ENCODE measurements at regions not wholly inside any gene's neighbourhood (a gene's known extent, or its start where the extent isn't known, plus 50 kb on each side); places are given as distances from the start of the nearest gene placed in this dataset.

DNA sequence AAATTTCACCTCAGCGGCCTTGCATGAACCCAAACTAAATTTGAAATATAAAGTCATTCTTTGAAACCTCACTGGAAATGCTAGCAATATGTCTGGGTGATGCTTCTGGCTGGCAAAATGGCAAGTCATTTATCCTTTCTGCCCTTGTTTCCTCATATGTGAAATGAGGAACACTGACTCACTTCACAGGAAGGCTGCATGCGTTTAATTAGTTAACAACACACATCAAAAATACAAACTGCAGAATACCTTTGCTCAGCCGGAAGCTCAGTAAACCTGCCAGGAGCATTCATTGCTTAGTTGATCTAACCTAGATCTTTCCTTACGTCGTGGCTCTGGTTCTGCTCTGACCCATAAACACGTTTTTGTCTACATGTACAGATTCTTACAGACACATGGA is 214.2 kb upstream of the ACVR2A start:
- TF ChIP-seq, protein P1, sequence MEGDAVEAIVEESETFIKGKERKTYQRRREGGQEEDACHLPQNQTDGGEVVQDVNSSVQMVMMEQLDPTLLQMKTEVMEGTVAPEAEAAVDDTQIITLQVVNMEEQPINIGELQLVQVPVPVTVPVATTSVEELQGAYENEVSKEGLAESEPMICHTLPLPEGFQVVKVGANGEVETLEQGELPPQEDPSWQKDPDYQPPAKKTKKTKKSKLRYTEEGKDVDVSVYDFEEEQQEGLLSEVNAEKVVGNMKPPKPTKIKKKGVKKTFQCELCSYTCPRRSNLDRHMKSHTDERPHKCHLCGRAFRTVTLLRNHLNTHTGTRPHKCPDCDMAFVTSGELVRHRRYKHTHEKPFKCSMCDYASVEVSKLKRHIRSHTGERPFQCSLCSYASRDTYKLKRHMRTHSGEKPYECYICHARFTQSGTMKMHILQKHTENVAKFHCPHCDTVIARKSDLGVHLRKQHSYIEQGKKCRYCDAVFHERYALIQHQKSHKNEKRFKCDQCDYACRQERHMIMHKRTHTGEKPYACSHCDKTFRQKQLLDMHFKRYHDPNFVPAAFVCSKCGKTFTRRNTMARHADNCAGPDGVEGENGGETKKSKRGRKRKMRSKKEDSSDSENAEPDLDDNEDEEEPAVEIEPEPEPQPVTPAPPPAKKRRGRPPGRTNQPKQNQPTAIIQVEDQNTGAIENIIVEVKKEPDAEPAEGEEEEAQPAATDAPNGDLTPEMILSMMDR (IDR thresholded peaks at IDR 0.05), result no peak
- no peak for TF ChIP-seq POLR2A (IDR thresholded peaks at IDR 0.05)

Measured in Peyer's patch (tissue), 4 donors.